K562 (cell line): ENCODE measurements at regions not wholly inside any gene's neighbourhood (a gene's known extent, or its start where the extent isn't known, plus 50 kb on each side); places are given as distances from the start of the nearest gene placed in this dataset.

Experiments
- ATAC-seq: fragments of 200-7000 bp; cut with Tn5 transposase; 3 replicates; pipeline ENCODE4 v1.9.1; 2020; ENCODE audit warnings: moderate library complexity
- BruUV-seq: library from RNA; stranded (reverse); fragments of 400-500 nt; replicated peaks from 2 replicates; lab custom pipeline; 2021; lab: Mats Ljungman, UMichigan
- CTCF ChIA-PET: fragments of 300-600 bp; formaldehyde crosslinking; extraction: SDS; loops from one replicate; lab custom pipeline; 2021; ENCODE audit warnings: low intra/inter-chr PET ratio; lab: Yijun Ruan, JAX
- POLR2A ChIA-PET: fragments of 300-600, 350-650 bp; sonication (Branson Sonifier 250); formaldehyde crosslinking; extraction: SDS; loops from one replicate; lab custom pipeline; 2021; ENCODE audit warnings: antibody characterized with exemption, inconsistent platforms; lab: Yijun Ruan, JAX
- DNase-seq, 4 experiments: peaks; one replicate each; pipeline versions ENCODE4 v3.0.0 to v3.0.0-alpha.2; 2011 to 2018; ENCODE audit warnings: low spot score in 3 of 4, mixed read lengths in 3 of 4; ENCODE audit errors: extremely low read depth in 1 of 4
- FAIRE-seq: peaks from 2 replicates; lab custom pipeline; 2011; peaks lifted over from hg19 to GRCh38; lab: Jason Lieb, UNC
- H2AFZ ChIP-seq: 2 replicates; pipeline ENCODE4 v1.6.0; 2011; ENCODE audit warnings: low read depth, low read length, control low read depth, inconsistent platforms
- H3K27ac ChIP-seq: fragments of 200-600 bp; 3 replicates; pipeline ENCODE4 v1.8.0; 2011; ENCODE audit warnings: low read depth, mild to moderate bottlenecking, control low read depth, inconsistent platforms, low read length, moderate library complexity, mixed read lengths; ENCODE audit errors: extremely low read depth
- H3K27me3 ChIP-seq, 2 experiments: fragments of 300-600 bp in 1 of 2; 2 replicates in 1 of 2; 3 replicates in 1 of 2; pipeline versions ENCODE4 v1.6.0 to v1.8.0; 2011; ENCODE audit warnings: inconsistent platforms in 2 of 2, low read length in 2 of 2, mild to moderate bottlenecking in 1 of 2, mixed read lengths in 1 of 2, moderate library complexity in 1 of 2; ENCODE audit not compliant: control insufficient read depth in 2 of 2, insufficient read depth in 2 of 2
- H3K36me3 ChIP-seq: fragments of 300-600 bp; 3 replicates; pipeline ENCODE4 v1.8.0; 2011; ENCODE audit warnings: mild to moderate bottlenecking, low read length, inconsistent platforms; ENCODE audit not compliant: control insufficient read depth, insufficient read depth
- H3K4me1 ChIP-seq, 2 experiments: fragments of 200-600 bp in 1 of 2; replicated peaks in 1 of 2; 2 replicates in 1 of 2; 3 replicates in 1 of 2; pipeline versions ENCODE4 v1.5.1 to v1.8.0; 2011; ENCODE audit warnings: inconsistent platforms in 2 of 2, low read length in 2 of 2, mild to moderate bottlenecking in 1 of 2, mixed read lengths in 1 of 2, moderate library complexity in 1 of 2; ENCODE audit not compliant: control insufficient read depth in 2 of 2, insufficient read depth in 2 of 2
- H3K4me2 ChIP-seq: 2 replicates; pipeline ENCODE4 v1.6.1; 2011; ENCODE audit warnings: low read length, control low read depth, inconsistent platforms, mixed read lengths; ENCODE audit not compliant: insufficient read depth
- H3K4me3 ChIP-seq: fragments of 200-600 bp; sonication (generic), shearing (Covaris generic); 2 replicates; pipeline ENCODE4 v1.5.1; 2016; ENCODE audit warnings: control low read depth, inconsistent platforms
- H3K79me2 ChIP-seq: fragments of 200-600 bp; 3 replicates; pipeline ENCODE4 v1.8.0; 2011; ENCODE audit warnings: low read length, inconsistent platforms; ENCODE audit not compliant: control insufficient read depth, insufficient read depth
- H3K9ac ChIP-seq, 2 experiments: 2 replicates each; pipeline versions ENCODE4 v1.6.0 to v1.6.1; 2011; ENCODE audit warnings: low read depth in 2 of 2, low read length in 2 of 2, control low read depth in 1 of 2, inconsistent platforms in 1 of 2, mild to moderate bottlenecking in 1 of 2, mixed read lengths in 1 of 2; ENCODE audit not compliant: insufficient read depth in 1 of 2
- H3K9me1 ChIP-seq: one replicate; pipeline ENCODE4 v1.6.0; 2011; ENCODE audit warnings: inconsistent platforms, mild to moderate bottlenecking, low read length, moderate library complexity; ENCODE audit not compliant: control insufficient read depth, insufficient read depth
- H3K9me3 ChIP-seq: replicated peaks from 2 replicates; pipeline ENCODE4 v1.5.1; 2011; ENCODE audit warnings: low read depth, low read length, inconsistent platforms; ENCODE audit not compliant: control insufficient read depth, insufficient read depth
- H4K20me1 ChIP-seq: replicated peaks from 2 replicates; pipeline ENCODE4 v1.6.1; 2011; ENCODE audit warnings: low read length, inconsistent platforms, mixed read lengths; ENCODE audit not compliant: control insufficient read depth, insufficient read depth
- ADNP ChIP-seq: fragments of 200-800 bp; sonication (Bioruptor generic); IDR thresholded peaks from 2 replicates; pipeline ENCODE4 v1.6.1; 2016; ENCODE audit warnings: missing genetic modification characterization, missing compliant biosample characterization
- ARHGAP35 ChIP-seq: fragments of 450-650 bp; IDR thresholded peaks from 2 replicates; pipeline ENCODE4 v1.6.1; 2018; ENCODE audit not compliant: partially characterized antibody
- ATF7 ChIP-seq: fragments of 450-650 bp; IDR thresholded peaks from 2 replicates; pipeline ENCODE4 v1.7.1; 2014; ENCODE audit warnings: mild to moderate bottlenecking, moderate library complexity
- CBX5 ChIP-seq: IDR thresholded peaks from 2 replicates; pipeline ENCODE4 v1.6.1; 2014; ENCODE audit warnings: low read depth, borderline replicate concordance
- FOXK2 ChIP-seq, 2 experiments: fragments of 450-650 bp; IDR thresholded peaks in 1 of 2; conservative IDR thresholded peaks in 1 of 2; 2 replicates each; pipeline ENCODE4 v1.6.1; 2016; ENCODE audit warnings: low read depth in 2 of 2, mild to moderate bottlenecking in 1 of 2
- FUS ChIP-seq: fragments of 200-400 bp; formaldehyde crosslinking; optimal IDR thresholded peaks from 2 replicates; pipeline ENCODE3; 2017; ENCODE audit warnings: low read depth, low read length
- MTA3 ChIP-seq: fragments of 450-650 bp; formaldehyde crosslinking; IDR thresholded peaks from 2 replicates; pipeline ENCODE4 v1.6.1; 2017; ENCODE audit warnings: mild to moderate bottlenecking, borderline replicate concordance
- NCOA1 ChIP-seq: fragments of 450-650 bp; IDR thresholded peaks from 2 replicates; pipeline ENCODE4 v1.6.1; 2016; ENCODE audit warnings: low read depth
- NFE2 ChIP-seq: IDR thresholded peaks from 2 replicates; pipeline ENCODE4 v1.6.1; 2014; ENCODE audit warnings: antibody characterized with exemption, low read depth
- NFE2L1 ChIP-seq: fragments of 450-650 bp; IDR thresholded peaks from 2 replicates; pipeline ENCODE4 v1.6.1; 2016; ENCODE audit warnings: missing genetic modification characterization, low read depth, mild to moderate bottlenecking, missing compliant biosample characterization, moderate library complexity, borderline replicate concordance
- NFRKB ChIP-seq: fragments of 450-650 bp; IDR thresholded peaks from 2 replicates; pipeline ENCODE4 v1.6.1; 2016; ENCODE audit warnings: low read depth
- NFXL1 ChIP-seq: fragments of 450-650 bp; formaldehyde crosslinking; IDR thresholded peaks from 2 replicates; pipeline ENCODE4 v1.4.0; 2021; ENCODE audit warnings: mild to moderate bottlenecking
- PCBP1 ChIP-seq: fragments of 200-400 bp; formaldehyde crosslinking; IDR thresholded peaks from 2 replicates; pipeline ENCODE4 v1.6.1; 2018; ENCODE audit warnings: mild to moderate bottlenecking, low read depth, low read length; ENCODE audit not compliant: poor library complexity, severe bottlenecking
- RBM34 ChIP-seq: fragments of 200-400 bp; formaldehyde crosslinking; IDR thresholded peaks from 2 replicates; pipeline ENCODE4 v1.6.1; 2018; ENCODE audit warnings: low read length, borderline replicate concordance; ENCODE audit not compliant: insufficient read depth
- TAF9B ChIP-seq: fragments of 450-650 bp; IDR thresholded peaks from 2 replicates; pipeline ENCODE4 v1.6.1; 2018; ENCODE audit warnings: mild to moderate bottlenecking; ENCODE audit not compliant: partially characterized antibody
- TEAD4 ChIP-seq, 2 experiments: sonication (generic) in 1 of 2; formaldehyde crosslinking in 1 of 2; IDR thresholded peaks; 2 replicates each; pipeline versions ENCODE4 v1.6.1 to v1.8.0; 2012 to 2022; ENCODE audit warnings: borderline replicate concordance in 1 of 2, inconsistent platforms in 1 of 2, low read length in 1 of 2, mild to moderate bottlenecking in 1 of 2, missing genetic modification reagents in 1 of 2
- ZNF311 ChIP-seq: fragments of 250-450 bp; sonication (Bioruptor Pico); IDR thresholded peaks from 2 replicates; pipeline ENCODE4 v1.4.0; 2020; ENCODE audit warnings: mild to moderate bottlenecking, moderate library complexity
- WGBS: fragments of 100-300 bp; shearing (Covaris generic); methylation state at CpG from one replicate; pipeline ENCODE4 v1.1.6; 2016; ENCODE audit warnings: low coverage, mixed read lengths; ENCODE audit not compliant: insufficient coverage; ENCODE audit errors: missing lambda C conversion rate; 5-methylcytosine and 5-hydroxymethylcytosine counted together
- in situ Hi-C: fragments of 300-500 bp; cut with MboI; formaldehyde crosslinking; loops from 4 replicates; pipeline ENCODE4 v1.15.0; 2018; ENCODE audit warnings: inconsistent platforms, mixed read lengths
- intact Hi-C: fragments of 100-400 bp; cut with micrococcal nuclease; formaldehyde crosslinking; loops from 2 replicates; pipeline ENCODE4 v1.14.2; 2022
- TF ChIP-seq, protein P1 (sequence below): fragments of 450-650 bp; conservative IDR thresholded peaks from 2 replicates; pipeline ENCODE4 v1.6.1; 2016; ENCODE audit warnings: missing genetic modification characterization, low read depth, mild to moderate bottlenecking, missing compliant biosample characterization, moderate library complexity
- TF ChIP-seq, protein P2 (sequence below): fragments of 450-650 bp; IDR thresholded peaks from 2 replicates; pipeline ENCODE4 v1.6.1; 2018; ENCODE audit warnings: mild to moderate bottlenecking, low read depth; ENCODE audit not compliant: partially characterized antibody

DNA sequence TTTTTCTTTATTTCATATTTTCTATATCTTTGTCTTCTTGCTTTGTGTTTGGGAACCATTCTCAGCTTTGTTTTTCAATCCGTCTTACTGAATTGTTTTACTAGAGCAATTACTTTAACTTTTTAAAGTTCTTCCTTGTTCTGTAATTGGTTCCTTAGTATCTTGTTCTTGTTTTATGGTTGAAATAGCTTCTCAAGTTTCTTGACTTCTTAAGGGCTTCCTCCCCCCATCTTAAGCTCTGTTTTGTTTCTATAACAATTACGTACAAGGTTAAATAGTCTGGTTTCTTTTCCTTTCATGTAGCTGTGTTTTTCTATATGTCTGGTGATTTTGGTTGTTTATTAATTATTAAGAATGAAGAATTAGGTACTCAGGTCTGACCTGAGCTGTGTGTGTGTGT is 158.0 kb downstream of the SDHAF3 start:
- Histone ChIP-seq H4K20me1 (no peaks in the 10 kb centered on the region), H3K4me1 (no peaks in the 10 kb centered on the region), H3K79me2 (no peaks in the 10 kb centered on the region), H3K4me3 (no peak overlapping the region), H3K9ac (no peak overlapping the region), H3K9me1 (no peaks in the 10 kb centered on the region), H3K4me2 (no peak overlapping the region), H3K27me3 (peaks cover 0 to 3% of the 10 kb centered on the region in 2 experiments; a peak in 2 of 5 replicates), H2AFZ (no peak overlapping the region), H3K27ac (no peak overlapping the region), H3K36me3 (no peaks in the 10 kb centered on the region), H3K9me3 (no peaks in the 10 kb centered on the region)
- in situ Hi-C loops: no loop called here
- no TSS peak for BruUV-seq
- DNase-seq (no peak), ATAC-seq (no peak), FAIRE-seq (no peak)
- intact Hi-C loops: no loop called here
- WGBS: 3% methylated on average over 2 of the region's 2 CpGs
- no peak for TF ChIP-seq FOXK2 (conservative IDR thresholded peaks at IDR 0.05 in 1 of 2, IDR thresholded peaks at IDR 0.05 in 1 of 2; ENCODE audit: low read depth in 2 of 2)
- TF ChIP-seq, protein P1, sequence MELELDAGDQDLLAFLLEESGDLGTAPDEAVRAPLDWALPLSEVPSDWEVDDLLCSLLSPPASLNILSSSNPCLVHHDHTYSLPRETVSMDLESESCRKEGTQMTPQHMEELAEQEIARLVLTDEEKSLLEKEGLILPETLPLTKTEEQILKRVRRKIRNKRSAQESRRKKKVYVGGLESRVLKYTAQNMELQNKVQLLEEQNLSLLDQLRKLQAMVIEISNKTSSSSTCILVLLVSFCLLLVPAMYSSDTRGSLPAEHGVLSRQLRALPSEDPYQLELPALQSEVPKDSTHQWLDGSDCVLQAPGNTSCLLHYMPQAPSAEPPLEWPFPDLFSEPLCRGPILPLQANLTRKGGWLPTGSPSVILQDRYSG (tag): no peak
- TF ChIP-seq NFXL1 (CRISPR knock-in tag): no peak
- TF ChIP-seq CBX5: no peak
- no peak for TF ChIP-seq FUS
- no peak for TF ChIP-seq NFE2
- TF ChIP-seq MTA3: no peak
- no peak for TF ChIP-seq NFE2L1 (tag)
- TF ChIP-seq RBM34: no peak
- no peak for TF ChIP-seq NFRKB
- TF ChIP-seq TEAD4 (IDR thresholded peaks at IDR 0.05; ENCODE audit: low read length): no peak
- TF ChIP-seq TEAD4 (CRISPR knock-in tag; IDR thresholded peaks at IDR 0.05; ENCODE audit: borderline replicate concordance): no peak
- TF ChIP-seq ATF7: no peak
- TF ChIP-seq NCOA1: no peak
- TF ChIP-seq PCBP1: no peak
- TF ChIP-seq, protein P2, sequence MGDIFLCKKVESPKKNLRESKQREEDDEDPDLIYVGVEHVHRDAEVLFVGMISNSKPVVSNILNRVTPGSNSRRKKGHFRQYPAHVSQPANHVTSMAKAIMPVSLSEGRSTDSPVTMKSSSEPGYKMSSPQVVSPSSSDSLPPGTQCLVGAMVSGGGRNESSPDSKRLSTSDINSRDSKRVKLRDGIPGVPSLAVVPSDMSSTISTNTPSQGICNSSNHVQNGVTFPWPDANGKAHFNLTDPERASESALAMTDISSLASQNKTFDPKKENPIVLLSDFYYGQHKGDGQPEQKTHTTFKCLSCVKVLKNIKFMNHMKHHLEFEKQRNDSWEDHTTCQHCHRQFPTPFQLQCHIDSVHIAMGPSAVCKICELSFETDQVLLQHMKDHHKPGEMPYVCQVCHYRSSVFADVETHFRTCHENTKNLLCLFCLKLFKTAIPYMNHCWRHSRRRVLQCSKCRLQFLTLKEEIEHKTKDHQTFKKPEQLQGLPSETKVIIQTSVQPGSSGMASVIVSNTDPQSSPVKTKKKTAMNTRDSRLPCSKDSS: no peak
- no peak for TF ChIP-seq ADNP (tag)
- TF ChIP-seq TAF9B: no peak
- no peak for TF ChIP-seq ARHGAP35
- no peak for TF ChIP-seq ZNF311
- ChIA-PET POLR2A (interaction anchor here (0.6 to 1.5 kb wide), 2 partner anchors 18 to 171 kb away, joined by 3 read pairs; no protein-coding TSS in a partner anchor), CTCF (no interaction called here)
